Endothelial cell of umbilical vein (primary cell): ENCODE measurements at regions not wholly inside any gene's neighbourhood (a gene's known extent, or its start where the extent isn't known, plus 50 kb on each side); places are given as distances from the start of the nearest gene placed in this dataset.

Source experiments
- EZH2 ChIP-seq: IDR thresholded peaks from 2 replicates; pipeline ENCODE4 v1.6.1; 2012; ENCODE audit warnings: borderline replicate concordance, low read depth, mild to moderate bottlenecking, moderate library complexity, low read length, inconsistent platforms; ENCODE audit not compliant: severe bottlenecking
- JUN ChIP-seq: IDR thresholded peaks from 2 replicates; pipeline ENCODE4 v1.6.1; 2011; ENCODE audit warnings: borderline replicate concordance, low read depth; ENCODE audit not compliant: insufficient read length, insufficient read depth
- MAX ChIP-seq: IDR thresholded peaks from 2 replicates; pipeline ENCODE4 v1.6.1; 2011; ENCODE audit not compliant: insufficient read depth, insufficient read length
- POLR2A ChIP-seq: IDR thresholded peaks from 2 replicates; pipeline ENCODE4 v1.6.1; 2012; ENCODE audit warnings: low read depth, mild to moderate bottlenecking, control low read depth, low read length
- POLR2AphosphoS5 ChIP-seq: IDR thresholded peaks from 2 replicates; pipeline ENCODE4 v1.6.1; 2012; ENCODE audit warnings: low read depth, mild to moderate bottlenecking, control low read depth, low read length, moderate library complexity; ENCODE audit not compliant: insufficient read depth
- TF ChIP-seq, protein P1 (sequence below), 2 donors: IDR thresholded peaks; 1 replicate in 1 of 2; 2 replicates in 1 of 2; pipeline ENCODE4 v1.5.1; 2011; ENCODE audit warnings: low read length in 2 of 2, mild to moderate bottlenecking in 2 of 2, moderate library complexity in 2 of 2, control low read depth in 1 of 2, inconsistent platforms in 1 of 2, low read depth in 1 of 2; ENCODE audit not compliant: insufficient read depth in 1 of 2; ENCODE audit errors: extremely low read depth in 1 of 2

- TF ChIP-seq, protein P1, sequence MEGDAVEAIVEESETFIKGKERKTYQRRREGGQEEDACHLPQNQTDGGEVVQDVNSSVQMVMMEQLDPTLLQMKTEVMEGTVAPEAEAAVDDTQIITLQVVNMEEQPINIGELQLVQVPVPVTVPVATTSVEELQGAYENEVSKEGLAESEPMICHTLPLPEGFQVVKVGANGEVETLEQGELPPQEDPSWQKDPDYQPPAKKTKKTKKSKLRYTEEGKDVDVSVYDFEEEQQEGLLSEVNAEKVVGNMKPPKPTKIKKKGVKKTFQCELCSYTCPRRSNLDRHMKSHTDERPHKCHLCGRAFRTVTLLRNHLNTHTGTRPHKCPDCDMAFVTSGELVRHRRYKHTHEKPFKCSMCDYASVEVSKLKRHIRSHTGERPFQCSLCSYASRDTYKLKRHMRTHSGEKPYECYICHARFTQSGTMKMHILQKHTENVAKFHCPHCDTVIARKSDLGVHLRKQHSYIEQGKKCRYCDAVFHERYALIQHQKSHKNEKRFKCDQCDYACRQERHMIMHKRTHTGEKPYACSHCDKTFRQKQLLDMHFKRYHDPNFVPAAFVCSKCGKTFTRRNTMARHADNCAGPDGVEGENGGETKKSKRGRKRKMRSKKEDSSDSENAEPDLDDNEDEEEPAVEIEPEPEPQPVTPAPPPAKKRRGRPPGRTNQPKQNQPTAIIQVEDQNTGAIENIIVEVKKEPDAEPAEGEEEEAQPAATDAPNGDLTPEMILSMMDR (IDR thresholded peaks at IDR 0.05; ENCODE audit: extremely low read depth in 1 of 2, insufficient read depth in 1 of 2, low read depth in 1 of 2, low read length in 2 of 2), result no peak
- no peak for TF ChIP-seq EZH2
- no peak for TF ChIP-seq POLR2A
- TF ChIP-seq MAX, result no peak
- no peak for TF ChIP-seq JUN
- no peak for TF ChIP-seq POLR2AphosphoS5
Measured at GRCh38 chr20:41903586-41903985, 285.4 kb upstream of the CHD6 start.
